GM21528 (cell line): ENCODE measurements at regions not wholly inside any gene's neighbourhood (a gene's known extent, or its start where the extent isn't known, plus 50 kb on each side); places are given as distances from the start of the nearest gene placed in this dataset.
"Not testable (repeated sequence)": the region's sequence is repeated elsewhere in the genome, so short reads cannot be mapped to it uniquely, and the experiment has no call there.

Source experiments
- ATAC-seq: cut with Tn5 transposase; IDR thresholded peaks from one replicate; pipeline ENCODE4 v1.9.1; 2021; ENCODE audit warnings: mild to moderate bottlenecking, moderate library complexity; ENCODE audit not compliant: unreplicated experiment, low FRiP score

GRCh38 chrX:1140236-1140681 lies 72.2 kb downstream of the CRLF2 start:
- ATAC-seq, result no peak

GRCh38 chrX:1139185-1139500 lies 73.3 kb downstream of the CRLF2 start:
- ATAC-seq, result no peak

GRCh38 chrX:1138476-1139184 lies 73.8 kb downstream of the CRLF2 start:
- ATAC-seq, result no peak

GRCh38 chrX:1137531-1137930 lies 74.9 kb downstream of the CRLF2 start:
- ATAC-seq, result no peak

GRCh38 chrX:1136582-1136981 lies 75.9 kb downstream of the CRLF2 start:
- not testable (repeated sequence) for ATAC-seq

GRCh38 chrX:1134976-1135375 lies 77.5 kb downstream of the CRLF2 start:
- ATAC-seq, result no peak

- no peak for ATAC-seq
Measured at GRCh38 chrX:1134156-1134555, 78.3 kb downstream of the CRLF2 start.

- no peak for ATAC-seq
Measured at GRCh38 chrX:1126738-1127137, 85.7 kb downstream of the CRLF2 start.

- no peak for ATAC-seq
Measured at GRCh38 chrX:1124531-1124930, 87.9 kb downstream of the CRLF2 start.

- ATAC-seq, result not testable (repeated sequence)
Measured at GRCh38 chrX:1122851-1123250, 89.6 kb downstream of the CRLF2 start.

- no peak for ATAC-seq
Measured at GRCh38 chrX:1119275-1119674, 93.2 kb downstream of the CRLF2 start.

- ATAC-seq, result no peak
Measured at GRCh38 chrX:1118572-1119199, 93.8 kb downstream of the CRLF2 start.

GRCh38 chrX:1115411-1115810 lies 97.0 kb downstream of the CRLF2 start:
- not testable (repeated sequence) for ATAC-seq

- ATAC-seq, result no peak
Measured at GRCh38 chrX:1112321-1112720, 100.1 kb downstream of the CRLF2 start.

- no peak for ATAC-seq
Measured at GRCh38 chrX:1111601-1112300, 100.7 kb downstream of the CRLF2 start.

GRCh38 chrX:1109580-1110119 lies 102.8 kb downstream of the CRLF2 start:
- ATAC-seq, result no peak

- ATAC-seq, result no peak
Measured at GRCh38 chrX:1108501-1109445, 103.7 kb downstream of the CRLF2 start.

- no peak for ATAC-seq
Measured at GRCh38 chrX:1106478-1107210, 105.8 kb downstream of the CRLF2 start.

- no peak for ATAC-seq
Measured at GRCh38 chrX:1105671-1106419, 106.6 kb downstream of the CRLF2 start.
